Astrocyte (in vitro differentiated cells and primary cell): ENCODE measurements at regions not wholly inside any gene's neighbourhood (a gene's known extent, or its start where the extent isn't known, plus 50 kb on each side); places are given as distances from the start of the nearest gene placed in this dataset.
A peak's percentile ranks its signal among the peaks of the same experiment; 100 is the strongest.

Experiments used
- DNase-seq: peaks from one replicate; pipeline ENCODE4 v3.0.0-alpha.2; 2010; ENCODE audit warnings: low read depth
- FAIRE-seq: peaks from 2 replicates; lab custom pipeline; 2011; peaks lifted over from hg19 to GRCh38; lab: Jason Lieb, UNC
- H2AFZ ChIP-seq: 2 replicates; pipeline ENCODE4 v1.6.0; 2012; ENCODE audit warnings: low read depth, low read length, inconsistent platforms
- H3K27ac ChIP-seq: 2 replicates; pipeline ENCODE4 v1.5.1; 2011; ENCODE audit warnings: low read depth, low read length, inconsistent platforms
- H3K27me3 ChIP-seq: 2 replicates; pipeline ENCODE4 v1.6.0; 2011; ENCODE audit warnings: low read length, inconsistent platforms; ENCODE audit not compliant: insufficient read depth
- H3K36me3 ChIP-seq: 2 replicates; pipeline ENCODE4 v1.5.1; 2011; ENCODE audit warnings: low read length, inconsistent platforms; ENCODE audit not compliant: insufficient read depth
- H3K4me1 ChIP-seq: 2 replicates; pipeline ENCODE4 v1.5.1; 2011; ENCODE audit warnings: low read length, inconsistent platforms; ENCODE audit not compliant: insufficient read depth
- H3K4me2 ChIP-seq: 2 replicates; pipeline ENCODE4 v1.6.0; 2012; ENCODE audit warnings: low read length, inconsistent platforms
- H3K4me3 ChIP-seq: 2 replicates; pipeline ENCODE4 v1.5.1; 2011; ENCODE audit warnings: low read depth, mild to moderate bottlenecking, low read length, inconsistent platforms; ENCODE audit not compliant: insufficient read depth
- H3K79me2 ChIP-seq: 2 replicates; pipeline ENCODE4 v1.6.0; 2012; ENCODE audit warnings: mild to moderate bottlenecking, low read length, inconsistent platforms; ENCODE audit not compliant: insufficient read depth
- H3K9ac ChIP-seq: 2 replicates; pipeline ENCODE4 v1.6.0; 2012; ENCODE audit warnings: mild to moderate bottlenecking, low read length, inconsistent platforms
- H3K9me3 ChIP-seq: 2 replicates; pipeline ENCODE4 v1.5.1; 2012; ENCODE audit warnings: low read depth, mild to moderate bottlenecking, low read length, inconsistent platforms; ENCODE audit not compliant: insufficient read depth
- H4K20me1 ChIP-seq: 2 replicates; pipeline ENCODE4 v1.6.0; 2012; ENCODE audit warnings: low read length, inconsistent platforms; ENCODE audit not compliant: insufficient read depth
- H3K27ac Mint-ChIP-seq: one replicate; pipeline ENCODE4 v1.8.0; 2021; ENCODE audit warnings: mild to moderate bottlenecking, mixed read lengths; ENCODE audit not compliant: unreplicated experiment
- H3K27me3 Mint-ChIP-seq: one replicate; pipeline ENCODE4 v1.8.0; 2021; ENCODE audit warnings: low read depth, mixed read lengths; ENCODE audit not compliant: unreplicated experiment
- H3K36me3 Mint-ChIP-seq: one replicate; pipeline ENCODE4 v1.8.0; 2021; ENCODE audit warnings: low read depth, mixed read lengths; ENCODE audit not compliant: unreplicated experiment
- H3K4me1 Mint-ChIP-seq: one replicate; pipeline ENCODE4 v1.8.0; 2021; ENCODE audit warnings: low read depth, mixed read lengths; ENCODE audit not compliant: unreplicated experiment
- H3K4me3 Mint-ChIP-seq: one replicate; pipeline ENCODE4 v1.8.0; 2021; ENCODE audit warnings: mild to moderate bottlenecking, moderate library complexity, mixed read lengths; ENCODE audit not compliant: unreplicated experiment
- H3K9me3 Mint-ChIP-seq: one replicate; pipeline ENCODE4 v1.8.0; 2021; ENCODE audit warnings: mild to moderate bottlenecking, mixed read lengths; ENCODE audit not compliant: unreplicated experiment
- EZH2 ChIP-seq: IDR thresholded peaks from 2 replicates; pipeline ENCODE4 v1.6.1; 2012; ENCODE audit warnings: mild to moderate bottlenecking, low read length, inconsistent platforms; ENCODE audit not compliant: insufficient read depth
- TF ChIP-seq, protein P1 (sequence below): IDR thresholded peaks from 2 replicates; pipeline ENCODE4 v1.5.1; 2011; ENCODE audit warnings: low read depth, mild to moderate bottlenecking, inconsistent platforms, low read length, moderate library complexity; ENCODE audit not compliant: insufficient read depth

DNA sequence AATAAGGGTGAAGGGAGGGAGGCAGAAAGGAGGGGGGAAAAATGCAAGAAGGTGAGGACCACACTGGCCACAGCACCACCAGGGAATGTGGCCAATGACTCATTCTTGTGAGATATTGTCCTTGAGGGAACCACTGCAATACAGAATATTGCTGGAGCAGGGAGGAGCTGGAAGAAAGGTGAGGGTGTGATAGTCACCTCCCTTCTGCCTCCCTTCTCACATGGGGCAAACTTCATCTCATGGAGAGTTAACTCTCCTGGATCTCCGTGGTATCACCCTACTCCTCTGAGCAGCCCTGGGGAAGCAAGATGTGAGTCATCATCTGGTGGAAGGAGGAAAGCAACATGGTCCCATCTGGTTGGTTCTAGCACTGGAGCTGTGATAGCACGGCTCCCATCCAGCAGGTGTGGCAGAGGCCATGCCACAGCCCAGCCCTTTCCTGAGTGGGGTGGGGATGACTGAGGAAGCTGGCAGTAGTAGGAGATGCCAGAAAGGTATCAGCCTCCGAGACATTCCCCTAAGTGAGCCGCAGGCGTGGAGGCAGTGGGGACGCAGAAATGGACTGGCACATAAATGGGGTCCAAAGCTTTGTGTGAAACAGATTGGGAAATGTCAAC is 115.9 kb upstream of the LPP start:
- H3K79me2 ChIP-seq = no peaks in the 10 kb centered on the region
- H2AFZ ChIP-seq = no peak overlapping the region
- H3K36me3 Mint-ChIP-seq = peaks cover 1% of the 10 kb centered on the region
- no peaks in the 10 kb centered on the region for H3K9me3 Mint-ChIP-seq
- H3K4me1 ChIP-seq = peaks cover 7% of the 10 kb centered on the region
- H3K9ac ChIP-seq = no peak overlapping the region
- no peaks in the 10 kb centered on the region for H3K9me3 ChIP-seq
- H3K4me3 ChIP-seq = no peak overlapping the region
- no peak overlapping the region for H3K27ac Mint-ChIP-seq
- peaks cover 1% of the 10 kb centered on the region for H3K27me3 Mint-ChIP-seq
- DNase-seq (peak; percentile 57), FAIRE-seq (peak; percentile 63)
- H3K4me3 Mint-ChIP-seq = no peak overlapping the region
- no peaks in the 10 kb centered on the region for H4K20me1 ChIP-seq
- H3K4me1 Mint-ChIP-seq = peaks cover 6% of the 10 kb centered on the region
- H3K36me3 ChIP-seq = no peaks in the 10 kb centered on the region
- TF ChIP-seq, protein P1, sequence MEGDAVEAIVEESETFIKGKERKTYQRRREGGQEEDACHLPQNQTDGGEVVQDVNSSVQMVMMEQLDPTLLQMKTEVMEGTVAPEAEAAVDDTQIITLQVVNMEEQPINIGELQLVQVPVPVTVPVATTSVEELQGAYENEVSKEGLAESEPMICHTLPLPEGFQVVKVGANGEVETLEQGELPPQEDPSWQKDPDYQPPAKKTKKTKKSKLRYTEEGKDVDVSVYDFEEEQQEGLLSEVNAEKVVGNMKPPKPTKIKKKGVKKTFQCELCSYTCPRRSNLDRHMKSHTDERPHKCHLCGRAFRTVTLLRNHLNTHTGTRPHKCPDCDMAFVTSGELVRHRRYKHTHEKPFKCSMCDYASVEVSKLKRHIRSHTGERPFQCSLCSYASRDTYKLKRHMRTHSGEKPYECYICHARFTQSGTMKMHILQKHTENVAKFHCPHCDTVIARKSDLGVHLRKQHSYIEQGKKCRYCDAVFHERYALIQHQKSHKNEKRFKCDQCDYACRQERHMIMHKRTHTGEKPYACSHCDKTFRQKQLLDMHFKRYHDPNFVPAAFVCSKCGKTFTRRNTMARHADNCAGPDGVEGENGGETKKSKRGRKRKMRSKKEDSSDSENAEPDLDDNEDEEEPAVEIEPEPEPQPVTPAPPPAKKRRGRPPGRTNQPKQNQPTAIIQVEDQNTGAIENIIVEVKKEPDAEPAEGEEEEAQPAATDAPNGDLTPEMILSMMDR = no peak
- TF ChIP-seq EZH2 = no peak
- H3K27ac ChIP-seq = no peak overlapping the region
- H3K4me2 ChIP-seq = peak overlapping the region; percentile 14
- no peaks in the 10 kb centered on the region for H3K27me3 ChIP-seq

DNA sequence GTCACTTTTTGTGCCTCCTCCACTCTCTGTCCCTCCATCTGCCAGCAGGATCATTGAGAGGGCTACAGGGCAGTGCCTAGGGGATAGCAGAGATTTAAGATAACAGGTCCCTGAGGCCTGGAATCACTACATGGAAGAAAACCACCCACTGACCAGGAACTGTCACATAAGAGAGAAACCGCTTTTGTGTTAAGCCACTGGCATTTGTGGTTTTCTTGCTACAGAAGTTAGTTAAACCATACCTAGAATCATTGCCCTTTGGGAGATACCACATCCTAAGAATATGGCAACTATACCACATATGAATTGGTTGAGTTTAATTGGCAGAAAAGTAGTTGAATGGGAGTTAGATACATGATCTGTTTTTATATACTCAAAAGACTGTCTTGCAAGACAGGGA is 112.8 kb upstream of the LPP start:
- peaks cover 1% of the 10 kb centered on the region for H3K36me3 Mint-ChIP-seq
- Histone ChIP-seq H3K36me3 (no peaks in the 10 kb centered on the region), H2AFZ (no peak overlapping the region), H4K20me1 (no peaks in the 10 kb centered on the region), H3K4me3 (no peak overlapping the region), H3K9ac (no peak overlapping the region), H3K27me3 (no peaks in the 10 kb centered on the region), H3K4me1 (peaks cover 7% of the 10 kb centered on the region), H3K79me2 (no peaks in the 10 kb centered on the region), H3K27ac (no peak overlapping the region), H3K9me3 (no peaks in the 10 kb centered on the region), H3K4me2 (no peak overlapping the region)
- no peaks in the 10 kb centered on the region for H3K9me3 Mint-ChIP-seq
- no peak for FAIRE-seq
- H3K27ac Mint-ChIP-seq = no peak overlapping the region
- peaks cover 8% of the 10 kb centered on the region for H3K27me3 Mint-ChIP-seq
- H3K4me1 Mint-ChIP-seq = peaks cover 7% of the 10 kb centered on the region
- no peak for DNase-seq
- H3K4me3 Mint-ChIP-seq = no peak overlapping the region
- TF ChIP-seq EZH2 = no peak
- TF ChIP-seq, protein P1 = no peak

- Histone ChIP-seq H3K4me3 (no peak overlapping the region), H3K79me2 (no peaks in the 10 kb centered on the region), H3K27ac (no peak overlapping the region), H3K4me1 (peaks cover 12% of the 10 kb centered on the region), H3K36me3 (no peaks in the 10 kb centered on the region), H3K4me2 (no peak overlapping the region), H4K20me1 (no peaks in the 10 kb centered on the region), H3K27me3 (no peaks in the 10 kb centered on the region), H2AFZ (no peak overlapping the region), H3K9me3 (no peaks in the 10 kb centered on the region), H3K9ac (no peak overlapping the region)
- no peaks in the 10 kb centered on the region for H3K9me3 Mint-ChIP-seq
- no peak for DNase-seq
- peaks cover 13% of the 10 kb centered on the region for H3K4me1 Mint-ChIP-seq
- no peak overlapping the region for H3K27ac Mint-ChIP-seq
- peaks cover 1% of the 10 kb centered on the region for H3K36me3 Mint-ChIP-seq
- H3K4me3 Mint-ChIP-seq = no peak overlapping the region
- TF ChIP-seq, protein P1 = no peak
- TF ChIP-seq EZH2 = no peak
- FAIRE-seq = no peak
- H3K27me3 Mint-ChIP-seq = peaks cover 8% of the 10 kb centered on the region
Observed at GRCh38 chr3:188041895-188042294, 112.1 kb upstream of the LPP start.
